K562 (cell line): ENCODE measurements at regions not wholly inside any gene's neighbourhood (a gene's known extent, or its start where the extent isn't known, plus 50 kb on each side); places are given as distances from the start of the nearest gene placed in this dataset.

ENCODE experiments used
- ATAC-seq: fragments of 200-7000 bp; cut with Tn5 transposase; 3 replicates; pipeline ENCODE4 v1.9.1; 2020; ENCODE audit warnings: moderate library complexity
- BruUV-seq: library from RNA; stranded (reverse); fragments of 400-500 nt; replicated peaks from 2 replicates; lab custom pipeline; 2021; lab: Mats Ljungman, UMichigan
- CTCF ChIA-PET: fragments of 300-600 bp; formaldehyde crosslinking; extraction: SDS; loops from one replicate; lab custom pipeline; 2021; ENCODE audit warnings: low intra/inter-chr PET ratio; lab: Yijun Ruan, JAX
- POLR2A ChIA-PET: fragments of 300-600, 350-650 bp; sonication (Branson Sonifier 250); formaldehyde crosslinking; extraction: SDS; loops from one replicate; lab custom pipeline; 2021; ENCODE audit warnings: antibody characterized with exemption, inconsistent platforms; lab: Yijun Ruan, JAX
- DNase-seq, 4 experiments: peaks; one replicate each; pipeline versions ENCODE4 v3.0.0 to v3.0.0-alpha.2; 2011 to 2018; ENCODE audit warnings: low spot score in 3 of 4, mixed read lengths in 3 of 4; ENCODE audit errors: extremely low read depth in 1 of 4
- FAIRE-seq: peaks from 2 replicates; lab custom pipeline; 2011; peaks lifted over from hg19 to GRCh38; lab: Jason Lieb, UNC
- H2AFZ ChIP-seq: 2 replicates; pipeline ENCODE4 v1.6.0; 2011; ENCODE audit warnings: low read depth, low read length, control low read depth, inconsistent platforms
- H3K27ac ChIP-seq: fragments of 200-600 bp; 3 replicates; pipeline ENCODE4 v1.8.0; 2011; ENCODE audit warnings: low read depth, mild to moderate bottlenecking, control low read depth, inconsistent platforms, low read length, moderate library complexity, mixed read lengths; ENCODE audit errors: extremely low read depth
- H3K27me3 ChIP-seq, 2 experiments: fragments of 300-600 bp in 1 of 2; 2 replicates in 1 of 2; 3 replicates in 1 of 2; pipeline versions ENCODE4 v1.6.0 to v1.8.0; 2011; ENCODE audit warnings: inconsistent platforms in 2 of 2, low read length in 2 of 2, mild to moderate bottlenecking in 1 of 2, mixed read lengths in 1 of 2, moderate library complexity in 1 of 2; ENCODE audit not compliant: control insufficient read depth in 2 of 2, insufficient read depth in 2 of 2
- H3K36me3 ChIP-seq: fragments of 300-600 bp; 3 replicates; pipeline ENCODE4 v1.8.0; 2011; ENCODE audit warnings: mild to moderate bottlenecking, low read length, inconsistent platforms; ENCODE audit not compliant: control insufficient read depth, insufficient read depth
- H3K4me1 ChIP-seq, 2 experiments: fragments of 200-600 bp in 1 of 2; replicated peaks in 1 of 2; 2 replicates in 1 of 2; 3 replicates in 1 of 2; pipeline versions ENCODE4 v1.5.1 to v1.8.0; 2011; ENCODE audit warnings: inconsistent platforms in 2 of 2, low read length in 2 of 2, mild to moderate bottlenecking in 1 of 2, mixed read lengths in 1 of 2, moderate library complexity in 1 of 2; ENCODE audit not compliant: control insufficient read depth in 2 of 2, insufficient read depth in 2 of 2
- H3K4me2 ChIP-seq: 2 replicates; pipeline ENCODE4 v1.6.1; 2011; ENCODE audit warnings: low read length, control low read depth, inconsistent platforms, mixed read lengths; ENCODE audit not compliant: insufficient read depth
- H3K4me3 ChIP-seq: fragments of 200-600 bp; sonication (generic), shearing (Covaris generic); 2 replicates; pipeline ENCODE4 v1.5.1; 2016; ENCODE audit warnings: control low read depth, inconsistent platforms
- H3K79me2 ChIP-seq: fragments of 200-600 bp; 3 replicates; pipeline ENCODE4 v1.8.0; 2011; ENCODE audit warnings: low read length, inconsistent platforms; ENCODE audit not compliant: control insufficient read depth, insufficient read depth
- H3K9ac ChIP-seq, 2 experiments: 2 replicates each; pipeline versions ENCODE4 v1.6.0 to v1.6.1; 2011; ENCODE audit warnings: low read depth in 2 of 2, low read length in 2 of 2, control low read depth in 1 of 2, inconsistent platforms in 1 of 2, mild to moderate bottlenecking in 1 of 2, mixed read lengths in 1 of 2; ENCODE audit not compliant: insufficient read depth in 1 of 2
- H3K9me1 ChIP-seq: one replicate; pipeline ENCODE4 v1.6.0; 2011; ENCODE audit warnings: inconsistent platforms, mild to moderate bottlenecking, low read length, moderate library complexity; ENCODE audit not compliant: control insufficient read depth, insufficient read depth
- H3K9me3 ChIP-seq: replicated peaks from 2 replicates; pipeline ENCODE4 v1.5.1; 2011; ENCODE audit warnings: low read depth, low read length, inconsistent platforms; ENCODE audit not compliant: control insufficient read depth, insufficient read depth
- H4K20me1 ChIP-seq: replicated peaks from 2 replicates; pipeline ENCODE4 v1.6.1; 2011; ENCODE audit warnings: low read length, inconsistent platforms, mixed read lengths; ENCODE audit not compliant: control insufficient read depth, insufficient read depth
- HMG20B ChIP-seq: fragments of 250-450 bp; sonication (Bioruptor Pico); IDR thresholded peaks from 2 replicates; pipeline ENCODE4 v1.5.0; 2021; ENCODE audit warnings: mild to moderate bottlenecking
- RBM39 ChIP-seq: fragments of 200-400 bp; formaldehyde crosslinking; optimal IDR thresholded peaks from 2 replicates; pipeline ENCODE3; 2018; ENCODE audit warnings: low read depth, low read length
- WGBS: fragments of 100-300 bp; shearing (Covaris generic); methylation state at CpG from one replicate; pipeline ENCODE4 v1.1.6; 2016; ENCODE audit warnings: low coverage, mixed read lengths; ENCODE audit not compliant: insufficient coverage; ENCODE audit errors: missing lambda C conversion rate; 5-methylcytosine and 5-hydroxymethylcytosine counted together
- in situ Hi-C: fragments of 300-500 bp; cut with MboI; formaldehyde crosslinking; loops from 4 replicates; pipeline ENCODE4 v1.15.0; 2018; ENCODE audit warnings: inconsistent platforms, mixed read lengths
- intact Hi-C: fragments of 100-400 bp; cut with micrococcal nuclease; formaldehyde crosslinking; loops from 2 replicates; pipeline ENCODE4 v1.14.2; 2022
- TF ChIP-seq, protein P1 (sequence below): fragments of 450-650 bp; IDR thresholded peaks from 2 replicates; pipeline ENCODE4 v1.6.1; 2016; ENCODE audit warnings: borderline replicate concordance
- TF ChIP-seq, protein P2 (sequence below): fragments of 250-450 bp; sonication (Bioruptor Pico); IDR thresholded peaks from 2 replicates; pipeline ENCODE4 v1.5.1; 2021; ENCODE audit warnings: mild to moderate bottlenecking
- TF ChIP-seq, protein P3 (sequence below): fragments of 250-450 bp; sonication (Bioruptor Pico); IDR thresholded peaks from 2 replicates; pipeline ENCODE4 v1.4.0; 2020; ENCODE audit warnings: mild to moderate bottlenecking, moderate library complexity, borderline replicate concordance

DNA sequence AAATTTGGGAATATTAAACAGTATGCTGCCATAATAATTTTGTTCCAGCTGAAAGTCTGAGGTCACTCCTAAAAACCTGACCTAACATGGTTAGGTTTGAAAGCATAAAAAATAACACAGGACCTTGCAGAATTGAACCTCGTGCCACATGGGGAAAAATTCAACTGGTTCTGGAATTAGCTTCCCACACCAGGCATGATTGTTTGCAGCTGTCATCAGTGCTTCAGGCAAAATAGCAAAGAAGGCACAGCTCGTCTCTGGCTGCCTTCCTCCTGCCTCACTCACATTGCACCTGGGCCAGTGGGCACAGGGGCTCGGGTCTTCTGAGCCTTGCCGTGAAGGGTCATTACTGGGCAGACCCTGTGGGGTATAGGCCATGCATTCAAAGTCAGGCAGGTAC is 153.8 kb upstream of the ARHGAP20 start:
- H3K9ac ChIP-seq = no peak overlapping the region
- CTCF ChIA-PET = no interaction called here
- no TSS peak for BruUV-seq
- in situ Hi-C loops (no loop called here), intact Hi-C loops (no loop called here)
- no peaks in the 10 kb centered on the region; the same call in 1 of the 2 replicates for H3K9me3 ChIP-seq
- H3K27me3 ChIP-seq = no peaks in the 10 kb centered on the region
- H3K79me2 ChIP-seq = no peaks in the 10 kb centered on the region
- POLR2A ChIA-PET = no interaction called here
- no peak overlapping the region for H3K27ac ChIP-seq
- H3K9me1 ChIP-seq = no peaks in the 10 kb centered on the region
- TF ChIP-seq RBM39 = no peak
- TF ChIP-seq, protein P1, sequence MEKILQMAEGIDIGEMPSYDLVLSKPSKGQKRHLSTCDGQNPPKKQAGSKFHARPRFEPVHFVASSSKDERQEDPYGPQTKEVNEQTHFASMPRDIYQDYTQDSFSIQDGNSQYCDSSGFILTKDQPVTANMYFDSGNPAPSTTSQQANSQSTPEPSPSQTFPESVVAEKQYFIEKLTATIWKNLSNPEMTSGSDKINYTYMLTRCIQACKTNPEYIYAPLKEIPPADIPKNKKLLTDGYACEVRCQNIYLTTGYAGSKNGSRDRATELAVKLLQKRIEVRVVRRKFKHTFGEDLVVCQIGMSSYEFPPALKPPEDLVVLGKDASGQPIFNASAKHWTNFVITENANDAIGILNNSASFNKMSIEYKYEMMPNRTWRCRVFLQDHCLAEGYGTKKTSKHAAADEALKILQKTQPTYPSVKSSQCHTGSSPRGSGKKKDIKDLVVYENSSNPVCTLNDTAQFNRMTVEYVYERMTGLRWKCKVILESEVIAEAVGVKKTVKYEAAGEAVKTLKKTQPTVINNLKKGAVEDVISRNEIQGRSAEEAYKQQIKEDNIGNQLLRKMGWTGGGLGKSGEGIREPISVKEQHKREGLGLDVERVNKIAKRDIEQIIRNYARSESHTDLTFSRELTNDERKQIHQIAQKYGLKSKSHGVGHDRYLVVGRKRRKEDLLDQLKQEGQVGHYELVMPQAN = no peak
- no peak for TF ChIP-seq HMG20B
- TF ChIP-seq, protein P2, sequence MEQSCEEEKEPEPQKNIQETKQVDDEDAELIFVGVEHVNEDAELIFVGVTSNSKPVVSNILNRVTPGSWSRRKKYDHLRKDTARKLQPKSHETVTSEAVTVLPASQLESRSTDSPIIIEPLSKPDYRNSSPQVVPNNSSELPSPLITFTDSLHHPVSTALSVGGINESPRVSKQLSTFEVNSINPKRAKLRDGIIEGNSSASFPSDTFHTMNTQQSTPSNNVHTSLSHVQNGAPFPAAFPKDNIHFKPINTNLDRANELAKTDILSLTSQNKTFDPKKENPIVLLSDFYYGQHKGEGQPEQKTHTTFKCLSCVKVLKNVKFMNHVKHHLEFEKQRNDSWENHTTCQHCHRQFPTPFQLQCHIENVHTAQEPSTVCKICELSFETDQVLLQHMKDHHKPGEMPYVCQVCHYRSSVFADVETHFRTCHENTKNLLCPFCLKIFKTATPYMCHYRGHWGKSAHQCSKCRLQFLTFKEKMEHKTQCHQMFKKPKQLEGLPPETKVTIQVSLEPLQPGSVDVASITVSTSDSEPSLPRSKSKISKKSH (CRISPR knock-in tag) = no peak
- TF ChIP-seq, protein P3, sequence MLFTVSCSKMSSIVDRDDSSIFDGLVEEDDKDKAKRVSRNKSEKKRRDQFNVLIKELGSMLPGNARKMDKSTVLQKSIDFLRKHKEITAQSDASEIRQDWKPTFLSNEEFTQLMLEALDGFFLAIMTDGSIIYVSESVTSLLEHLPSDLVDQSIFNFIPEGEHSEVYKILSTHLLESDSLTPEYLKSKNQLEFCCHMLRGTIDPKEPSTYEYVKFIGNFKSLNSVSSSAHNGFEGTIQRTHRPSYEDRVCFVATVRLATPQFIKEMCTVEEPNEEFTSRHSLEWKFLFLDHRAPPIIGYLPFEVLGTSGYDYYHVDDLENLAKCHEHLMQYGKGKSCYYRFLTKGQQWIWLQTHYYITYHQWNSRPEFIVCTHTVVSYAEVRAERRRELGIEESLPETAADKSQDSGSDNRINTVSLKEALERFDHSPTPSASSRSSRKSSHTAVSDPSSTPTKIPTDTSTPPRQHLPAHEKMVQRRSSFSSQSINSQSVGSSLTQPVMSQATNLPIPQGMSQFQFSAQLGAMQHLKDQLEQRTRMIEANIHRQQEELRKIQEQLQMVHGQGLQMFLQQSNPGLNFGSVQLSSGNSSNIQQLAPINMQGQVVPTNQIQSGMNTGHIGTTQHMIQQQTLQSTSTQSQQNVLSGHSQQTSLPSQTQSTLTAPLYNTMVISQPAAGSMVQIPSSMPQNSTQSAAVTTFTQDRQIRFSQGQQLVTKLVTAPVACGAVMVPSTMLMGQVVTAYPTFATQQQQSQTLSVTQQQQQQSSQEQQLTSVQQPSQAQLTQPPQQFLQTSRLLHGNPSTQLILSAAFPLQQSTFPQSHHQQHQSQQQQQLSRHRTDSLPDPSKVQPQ = no peak
- H3K4me2 ChIP-seq = no peak overlapping the region
- no peak for DNase-seq
- H3K4me1 ChIP-seq = no peaks in the 10 kb centered on the region
- no peaks in the 10 kb centered on the region for H3K36me3 ChIP-seq
- H2AFZ ChIP-seq = no peak overlapping the region
- no peak for ATAC-seq
- no peak overlapping the region for H3K4me3 ChIP-seq
- H4K20me1 ChIP-seq = no peaks in the 10 kb centered on the region
- no peak for FAIRE-seq
- WGBS = 0% methylated on average over 4 of the region's 4 CpGs
